ENCODE measurements at regions not wholly inside any gene's neighbourhood (a gene's known extent, or its start where the extent isn't known, plus 50 kb on each side); places are given as distances from the start of the nearest gene placed in this dataset.

- TF ChIP-seq, protein P1, sequence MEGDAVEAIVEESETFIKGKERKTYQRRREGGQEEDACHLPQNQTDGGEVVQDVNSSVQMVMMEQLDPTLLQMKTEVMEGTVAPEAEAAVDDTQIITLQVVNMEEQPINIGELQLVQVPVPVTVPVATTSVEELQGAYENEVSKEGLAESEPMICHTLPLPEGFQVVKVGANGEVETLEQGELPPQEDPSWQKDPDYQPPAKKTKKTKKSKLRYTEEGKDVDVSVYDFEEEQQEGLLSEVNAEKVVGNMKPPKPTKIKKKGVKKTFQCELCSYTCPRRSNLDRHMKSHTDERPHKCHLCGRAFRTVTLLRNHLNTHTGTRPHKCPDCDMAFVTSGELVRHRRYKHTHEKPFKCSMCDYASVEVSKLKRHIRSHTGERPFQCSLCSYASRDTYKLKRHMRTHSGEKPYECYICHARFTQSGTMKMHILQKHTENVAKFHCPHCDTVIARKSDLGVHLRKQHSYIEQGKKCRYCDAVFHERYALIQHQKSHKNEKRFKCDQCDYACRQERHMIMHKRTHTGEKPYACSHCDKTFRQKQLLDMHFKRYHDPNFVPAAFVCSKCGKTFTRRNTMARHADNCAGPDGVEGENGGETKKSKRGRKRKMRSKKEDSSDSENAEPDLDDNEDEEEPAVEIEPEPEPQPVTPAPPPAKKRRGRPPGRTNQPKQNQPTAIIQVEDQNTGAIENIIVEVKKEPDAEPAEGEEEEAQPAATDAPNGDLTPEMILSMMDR (IDR thresholded peaks at IDR 0.05): no peak
- no peak for TF ChIP-seq POLR2A (IDR thresholded peaks at IDR 0.05)
- Histone ChIP-seq H3K27me3 (no peaks in the 10 kb centered on the region), H3K36me3 (no peaks in the 10 kb centered on the region), H3K4me3 (no peak overlapping the region), H3K27ac (no peak overlapping the region), H3K9me3 (no peaks in the 10 kb centered on the region), H3K4me1 (no peaks in the 10 kb centered on the region)
- intact Hi-C loops (cut with DNase I; ENCODE audit: low total_unique reads): no loop called here
- DNase-seq: no peak
Observed at GRCh38 chr6:169853196-169854082, 102.0 kb downstream of the ERMARD start.

- intact Hi-C loops (cut with DNase I; ENCODE audit: low total_unique reads): no loop called here
- Histone ChIP-seq H3K27ac (peak overlapping the region; percentile 5 to 54), H3K4me3 (no peak overlapping the region), H3K4me1 (no peaks in the 10 kb centered on the region), H3K9me3 (no peaks in the 10 kb centered on the region), H3K36me3 (no peaks in the 10 kb centered on the region), H3K27me3 (no peaks in the 10 kb centered on the region)
- DNase-seq: no peak
- TF ChIP-seq POLR2A (IDR thresholded peaks at IDR 0.05): no peak
- TF ChIP-seq, protein P1 (IDR thresholded peaks at IDR 0.05): no peak
Observed at GRCh38 chr6:169852504-169853195, 101.2 kb downstream of the ERMARD start.

GRCh38 chr6:169851641-169852503, 100.5 kb downstream of the ERMARD start:
- Histone ChIP-seq H3K36me3 (no peaks in the 10 kb centered on the region), H3K27ac (peak overlapping the region; percentile 24 to 54), H3K4me1 (no peaks in the 10 kb centered on the region), H3K4me3 (no peak overlapping the region), H3K9me3 (no peaks in the 10 kb centered on the region), H3K27me3 (no peaks in the 10 kb centered on the region)
- TF ChIP-seq, protein P1 (IDR thresholded peaks at IDR 0.05): no peak
- TF ChIP-seq POLR2A (IDR thresholded peaks at IDR 0.05): no peak
- intact Hi-C loops (cut with DNase I; ENCODE audit: low total_unique reads): no loop called here
- DNase-seq: peak; percentile 10 to 37

GRCh38 chr6:169850746-169851145, 99.3 kb downstream of the ERMARD start:
- Histone ChIP-seq H3K27ac (no peak overlapping the region), H3K27me3 (no peaks in the 10 kb centered on the region), H3K4me3 (no peak overlapping the region), H3K4me1 (no peaks in the 10 kb centered on the region), H3K9me3 (no peaks in the 10 kb centered on the region), H3K36me3 (no peaks in the 10 kb centered on the region)
- TF ChIP-seq, protein P1 (IDR thresholded peaks at IDR 0.05): no peak
- no peak for TF ChIP-seq POLR2A (IDR thresholded peaks at IDR 0.05)
- no peak for DNase-seq
- intact Hi-C loops (cut with DNase I; ENCODE audit: low total_unique reads): no loop called here
